ENCODE measurements at regions not wholly inside any gene's neighbourhood (a gene's known extent, or its start where the extent isn't known, plus 50 kb on each side); places are given as distances from the start of the nearest gene placed in this dataset.
"Not testable (repeated sequence)": the region's sequence is repeated elsewhere in the genome, so short reads cannot be mapped to it uniquely, and the experiment has no call there.

- Histone ChIP-seq H3K27me3 (ENCODE audit: low read depth, low read length) (peaks cover 3% of the 10 kb centered on the region; the same call in 1 of the 2 replicates), H3K36me3 (replicated peaks; ENCODE audit: low read depth, low read length) (no peaks in the 10 kb centered on the region), H3K27ac (ENCODE audit: low read length) (no peak overlapping the region), H4K20me1 (ENCODE audit: insufficient read depth, low read length) (no peaks in the 10 kb centered on the region), H3K9ac (ENCODE audit: low read length) (no peak overlapping the region), H3K4me3 (ENCODE audit: low read length) (no peak overlapping the region), H3K4me2 (ENCODE audit: low read length) (no peak overlapping the region), H3K9me3 (ENCODE audit: insufficient read depth, low read length) (no peaks in the 10 kb centered on the region), H3K4me1 (ENCODE audit: low read length) (no peaks in the 10 kb centered on the region), H2AFZ (ENCODE audit: low read depth, low read length) (no peak overlapping the region), H3K79me2 (ENCODE audit: low read length) (no peaks in the 10 kb centered on the region)
- TF ChIP-seq EZH2phosphoT487 (IDR thresholded peaks at IDR 0.05; ENCODE audit: low read depth) (no peak), CTCF (IDR thresholded peaks at IDR 0.05; ENCODE audit: low read depth, low read length) (no peak)
Measured at GRCh38 chr1:157448636-157449035, 103.7 kb downstream of the FCRL5 start.

- not testable (repeated sequence) for H3K9me3 ChIP-seq (ENCODE audit: insufficient read depth, low read length); H3K9ac ChIP-seq (ENCODE audit: low read length); H2AFZ ChIP-seq (ENCODE audit: low read depth, low read length); H3K4me2 ChIP-seq (ENCODE audit: low read length); H3K79me2 ChIP-seq (ENCODE audit: low read length); H3K4me3 ChIP-seq (ENCODE audit: low read length); H4K20me1 ChIP-seq (ENCODE audit: insufficient read depth, low read length); H3K27me3 ChIP-seq (ENCODE audit: low read depth, low read length); H3K27ac ChIP-seq (ENCODE audit: low read length); H3K4me1 ChIP-seq (ENCODE audit: low read length); H3K36me3 ChIP-seq (replicated peaks; ENCODE audit: low read depth, low read length)
Measured at GRCh38 chr1:157446356-157446755, 106.0 kb downstream of the FCRL5 start.

GRCh38 chr1:157445616-157446140, 106.6 kb downstream of the FCRL5 start:
- H3K36me3 ChIP-seq (replicated peaks; ENCODE audit: low read depth, low read length); H3K4me1 ChIP-seq (ENCODE audit: low read length); H3K27me3 ChIP-seq (ENCODE audit: low read depth, low read length); H3K4me2 ChIP-seq (ENCODE audit: low read length); H3K9ac ChIP-seq (ENCODE audit: low read length); H3K4me3 ChIP-seq (ENCODE audit: low read length); H2AFZ ChIP-seq (ENCODE audit: low read depth, low read length); H4K20me1 ChIP-seq (ENCODE audit: insufficient read depth, low read length); H3K79me2 ChIP-seq (ENCODE audit: low read length); H3K27ac ChIP-seq (ENCODE audit: low read length); H3K9me3 ChIP-seq (ENCODE audit: insufficient read depth, low read length): not testable (repeated sequence)

- Histone ChIP-seq H3K4me1 (ENCODE audit: low read length) (peaks cover 2% of the 10 kb centered on the region; the same call in 1 of the 2 replicates), H3K27me3 (ENCODE audit: low read depth, low read length) (no peaks in the 10 kb centered on the region), H3K36me3 (replicated peaks; ENCODE audit: low read depth, low read length) (no peaks in the 10 kb centered on the region), H3K4me3 (ENCODE audit: low read length) (no peak overlapping the region), H3K79me2 (ENCODE audit: low read length) (no peaks in the 10 kb centered on the region), H4K20me1 (ENCODE audit: insufficient read depth, low read length) (no peaks in the 10 kb centered on the region), H2AFZ (ENCODE audit: low read depth, low read length) (no peak overlapping the region), H3K9ac (ENCODE audit: low read length) (no peak overlapping the region), H3K27ac (ENCODE audit: low read length) (no peak overlapping the region), H3K4me2 (ENCODE audit: low read length) (no peak overlapping the region), H3K9me3 (ENCODE audit: insufficient read depth, low read length) (no peaks in the 10 kb centered on the region)
- TF ChIP-seq EZH2phosphoT487 (IDR thresholded peaks at IDR 0.05; ENCODE audit: low read depth) = no peak
- TF ChIP-seq CTCF (IDR thresholded peaks at IDR 0.05; ENCODE audit: low read depth, low read length) = no peak
Measured at GRCh38 chr1:157442065-157442464, 110.2 kb downstream of the FCRL5 start.

GRCh38 chr1:157439302-157439954, 112.9 kb downstream of the FCRL5 start:
- no peak overlapping the region for H2AFZ ChIP-seq (ENCODE audit: low read depth, low read length)
- H3K27ac ChIP-seq (ENCODE audit: low read length) = no peak overlapping the region
- H4K20me1 ChIP-seq (ENCODE audit: insufficient read depth, low read length) = no peaks in the 10 kb centered on the region
- no peaks in the 10 kb centered on the region; the same call in 1 of the 2 replicates for H3K27me3 ChIP-seq (ENCODE audit: low read depth, low read length)
- no peak overlapping the region for H3K4me2 ChIP-seq (ENCODE audit: low read length)
- TF ChIP-seq CTCF (IDR thresholded peaks at IDR 0.05; ENCODE audit: low read depth, low read length) (no peak), EZH2phosphoT487 (IDR thresholded peaks at IDR 0.05; ENCODE audit: low read depth) (no peak)
- no peaks in the 10 kb centered on the region for H3K36me3 ChIP-seq (replicated peaks; ENCODE audit: low read depth, low read length)
- no peak overlapping the region for H3K9ac ChIP-seq (ENCODE audit: low read length)
- no peaks in the 10 kb centered on the region for H3K9me3 ChIP-seq (ENCODE audit: insufficient read depth, low read length)
- H3K79me2 ChIP-seq (ENCODE audit: low read length) = no peaks in the 10 kb centered on the region
- H3K4me1 ChIP-seq (ENCODE audit: low read length) = peaks cover 6% of the 10 kb centered on the region; the same call in 1 of the 2 replicates
- no peak overlapping the region for H3K4me3 ChIP-seq (ENCODE audit: low read length)

All from OCI-LY3 (cell line).